CD14-positive monocyte (primary cell): ENCODE measurements at regions not wholly inside any gene's neighbourhood (a gene's known extent, or its start where the extent isn't known, plus 50 kb on each side); places are given as distances from the start of the nearest gene placed in this dataset.

Experiments used
- DNase-seq, 3 donors: peaks; one replicate each; pipeline ENCODE4 v3.0.0-alpha.2; 2011 to 2022
- H2AFZ ChIP-seq: 2 replicates; pipeline ENCODE4 v1.6.0; 2012; ENCODE audit warnings: mild to moderate bottlenecking, low read depth, low read length, inconsistent platforms; ENCODE audit not compliant: insufficient read depth, poor library complexity, severe bottlenecking
- H3K27ac ChIP-seq, 2 donors: 1 replicate in 1 of 2; 2 replicates in 1 of 2; pipeline ENCODE4 v1.5.1; 2012 to 2013; ENCODE audit warnings: low read length in 2 of 2, control low read depth in 1 of 2, inconsistent platforms in 1 of 2, low read depth in 1 of 2, mild to moderate bottlenecking in 1 of 2
- H3K27me3 ChIP-seq, 2 donors: one replicate each; pipeline versions ENCODE4 v1.6.0 to v1.6.1; 2011 to 2013; ENCODE audit warnings: low read length in 2 of 2; ENCODE audit not compliant: control insufficient read depth in 2 of 2, insufficient read depth in 2 of 2
- H3K36me3 ChIP-seq, 2 donors: replicated peaks in 1 of 2; 1 replicate in 1 of 2; 2 replicates in 1 of 2; pipeline versions ENCODE4 v1.5.1 to v1.6.1; 2012 to 2013; ENCODE audit warnings: low read length in 2 of 2, control low read depth in 1 of 2, inconsistent platforms in 1 of 2, mild to moderate bottlenecking in 1 of 2; ENCODE audit not compliant: insufficient read depth in 2 of 2, control insufficient read depth in 1 of 2
- H3K4me1 ChIP-seq, 2 donors: 1 replicate in 1 of 2; 2 replicates in 1 of 2; pipeline versions ENCODE4 v1.5.1 to v1.6.1; 2012 to 2013; ENCODE audit warnings: low read length in 2 of 2, control low read depth in 1 of 2, inconsistent platforms in 1 of 2, mild to moderate bottlenecking in 1 of 2, moderate library complexity in 1 of 2; ENCODE audit not compliant: insufficient read depth in 2 of 2, control insufficient read depth in 1 of 2
- H3K4me2 ChIP-seq: replicated peaks from 2 replicates; pipeline ENCODE3; 2012; ENCODE audit warnings: low read length, moderate library complexity, mild to moderate bottlenecking; ENCODE audit not compliant: poor library complexity, severe bottlenecking; ENCODE audit errors: extremely low read depth
- H3K4me3 ChIP-seq, 3 experiments: fragments of 200-600 bp in 1 of 3; sonication (generic) in 1 of 3; replicated peaks in 1 of 3; 1 replicate in 2 of 3; 2 replicates in 1 of 3; pipeline ENCODE4 v1.5.1; 2011 to 2013; ENCODE audit warnings: low read length in 3 of 3, mild to moderate bottlenecking in 3 of 3, control low read depth in 2 of 3, low read depth in 2 of 3, inconsistent platforms in 1 of 3, moderate library complexity in 1 of 3
- H3K79me2 ChIP-seq: 2 replicates; pipeline ENCODE4 v1.6.0; 2012; ENCODE audit warnings: mild to moderate bottlenecking, control low read depth, inconsistent platforms, low read length, moderate library complexity; ENCODE audit not compliant: insufficient read depth
- H3K9ac ChIP-seq: 2 replicates; pipeline ENCODE4 v1.6.0; 2017; ENCODE audit warnings: low read length, mild to moderate bottlenecking; ENCODE audit not compliant: insufficient read depth, poor library complexity, severe bottlenecking
- H3K9me3 ChIP-seq, 2 donors: replicated peaks in 1 of 2; 1 replicate in 1 of 2; 2 replicates in 1 of 2; pipeline versions ENCODE4 v1.5.1 to v1.6.1; 2012 to 2013; ENCODE audit warnings: low read length in 2 of 2, control low read depth in 1 of 2; ENCODE audit not compliant: control insufficient read depth in 1 of 2, insufficient read depth in 1 of 2
- H4K20me1 ChIP-seq: 2 replicates; pipeline ENCODE4 v1.6.0; 2012; ENCODE audit warnings: mild to moderate bottlenecking, low read length, control low read depth, moderate library complexity; ENCODE audit not compliant: insufficient read depth
- H3K27ac Mint-ChIP-seq, 7 donors: one replicate each; pipeline ENCODE4 v1.8.0; 2020; ENCODE audit warnings: mild to moderate bottlenecking in 7 of 7, mixed read lengths in 7 of 7, moderate library complexity in 6 of 7, inconsistent platforms in 2 of 7
- H3K27me3 Mint-ChIP-seq, 3 donors: one replicate each; pipeline ENCODE4 v1.8.0; 2021 to 2022; ENCODE audit warnings: low read depth in 3 of 3, mild to moderate bottlenecking in 3 of 3, mixed read lengths in 3 of 3, moderate library complexity in 3 of 3, inconsistent platforms in 1 of 3
- H3K36me3 Mint-ChIP-seq, 2 donors: one replicate each; pipeline ENCODE4 v1.8.0; 2020; ENCODE audit warnings: mixed read lengths in 2 of 2, inconsistent platforms in 1 of 2, mild to moderate bottlenecking in 1 of 2
- H3K4me1 Mint-ChIP-seq: one replicate; pipeline ENCODE4 v1.8.0; 2020; ENCODE audit warnings: mild to moderate bottlenecking, mixed read lengths
- H3K4me3 Mint-ChIP-seq, 2 donors: one replicate each; pipeline ENCODE4 v1.8.0; 2020; ENCODE audit warnings: mild to moderate bottlenecking in 2 of 2, mixed read lengths in 2 of 2, moderate library complexity in 1 of 2
- H3K9me3 Mint-ChIP-seq, 7 donors: one replicate each; pipeline ENCODE4 v1.8.0; 2020 to 2022; ENCODE audit warnings: mixed read lengths in 7 of 7, mild to moderate bottlenecking in 6 of 7, moderate library complexity in 6 of 7, inconsistent platforms in 2 of 7
- CTCF ChIP-seq: fragments of 200-600 bp; IDR thresholded peaks from one replicate; pipeline ENCODE4 v1.8.0; 2022; ENCODE audit warnings: antibody characterized with exemption, mild to moderate bottlenecking
- WGBS: methylation state at CpG from one replicate; pipeline ENCODE4 v1.1.5; 2013; ENCODE audit warnings: missing lambda C conversion rate; ENCODE audit not compliant: insufficient coverage; 5-methylcytosine and 5-hydroxymethylcytosine counted together
- intact Hi-C, 2 donors: fragments of 100-400 bp; cut with micrococcal nuclease; formaldehyde crosslinking; loops; one replicate each; pipeline versions ENCODE4 v1.15.0 to v1.15.1; 2023

DNA sequence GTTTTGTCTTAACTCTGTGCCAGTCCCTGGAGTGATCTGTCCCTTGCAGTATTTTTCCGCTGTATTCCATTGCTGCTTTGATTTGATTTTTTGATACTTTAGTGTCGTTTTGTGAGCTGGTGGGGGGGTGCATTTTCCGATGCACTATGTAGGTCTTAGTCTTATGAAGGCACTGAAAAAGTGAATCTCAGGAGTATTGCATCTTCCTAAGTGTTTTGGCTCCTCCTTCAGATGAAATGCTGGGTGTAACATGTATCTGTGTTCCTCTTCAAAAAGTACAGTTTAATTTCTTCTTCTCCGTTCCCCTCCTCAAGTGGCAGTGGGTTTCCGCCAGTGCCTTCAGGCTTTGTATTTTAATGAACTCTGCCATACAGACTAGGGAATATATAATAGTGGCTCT, 580.7 kb upstream of the GJE1 start:
- Mint-ChIP-seq H3K36me3 (no peaks in the 10 kb centered on the region), H3K27ac (no peak overlapping the region), H3K4me1 (no peaks in the 10 kb centered on the region), H3K4me3 (no peak overlapping the region), H3K9me3 (peaks cover 2 to 13% (median 7%) of the 10 kb centered on the region in 7 donors), H3K27me3 (peaks cover 0 to 2% (median under 1%) of the 10 kb centered on the region in 3 donors)
- Histone ChIP-seq H4K20me1 (no peaks in the 10 kb centered on the region), H3K27me3 (no peaks in the 10 kb centered on the region), H3K27ac (no peak overlapping the region), H3K4me3 (no peak overlapping the region), H3K36me3 (no peaks in the 10 kb centered on the region), H3K79me2 (no peaks in the 10 kb centered on the region), H3K9me3 (peaks cover 0 to 3% of the 10 kb centered on the region in 2 donors), H3K4me1 (no peaks in the 10 kb centered on the region), H3K9ac (no peak overlapping the region), H2AFZ (no peak overlapping the region), H3K4me2 (no peak overlapping the region)
- 86% methylated on average over 2 of the region's 5 CpGs for WGBS
- no peak for DNase-seq
- TF ChIP-seq CTCF, result no peak
- intact Hi-C loops, result no loop called here

DNA sequence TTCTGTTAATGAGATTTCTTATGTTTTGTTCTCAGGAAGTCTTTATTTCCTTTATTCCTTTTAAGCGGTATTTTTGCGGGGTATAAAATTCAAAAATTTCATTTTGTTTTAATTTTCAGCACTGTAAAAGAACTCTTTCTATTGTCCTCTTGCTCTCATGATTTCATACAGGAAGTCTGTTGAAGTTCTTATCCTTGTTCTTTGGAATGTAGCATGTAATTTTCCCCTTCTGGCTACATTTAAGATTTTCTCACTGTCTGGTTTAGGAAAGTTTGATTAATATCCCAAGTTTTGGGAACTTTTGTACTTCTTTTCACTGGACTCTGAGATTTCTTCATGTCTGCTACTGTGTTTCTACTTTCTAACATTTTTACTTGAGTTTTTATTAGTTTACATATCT, 581.4 kb upstream of the GJE1 start:
- no peak overlapping the region for H3K4me3 ChIP-seq
- Mint-ChIP-seq H3K27me3 (peaks cover 0 to 2% (median 2%) of the 10 kb centered on the region in 3 donors), H3K36me3 (no peaks in the 10 kb centered on the region), H3K27ac (no peak overlapping the region), H3K9me3 (peaks cover 2 to 17% (median 7%) of the 10 kb centered on the region in 7 donors), H3K4me1 (no peaks in the 10 kb centered on the region), H3K4me3 (no peak overlapping the region)
- no peak for TF ChIP-seq CTCF
- no peaks in the 10 kb centered on the region for H3K27me3 ChIP-seq
- no peak overlapping the region for H3K4me2 ChIP-seq
- H3K9ac ChIP-seq, result no peak overlapping the region
- intact Hi-C loops, result no loop called here
- H3K79me2 ChIP-seq, result no peaks in the 10 kb centered on the region
- no peak overlapping the region for H2AFZ ChIP-seq
- no peak overlapping the region for H3K27ac ChIP-seq
- H4K20me1 ChIP-seq, result no peaks in the 10 kb centered on the region
- peaks cover 0 to 3% of the 10 kb centered on the region in 2 donors for H3K9me3 ChIP-seq
- no peaks in the 10 kb centered on the region for H3K36me3 ChIP-seq
- no peak for DNase-seq
- H3K4me1 ChIP-seq, result no peaks in the 10 kb centered on the region
- WGBS, result no CpG with 5 or more reads among the region's 2 CpGs
